OCI-LY7 (cell line): ENCODE measurements at regions not wholly inside any gene's neighbourhood (a gene's known extent, or its start where the extent isn't known, plus 50 kb on each side); places are given as distances from the start of the nearest gene placed in this dataset.

Source experiments
- BruUV-seq: library from RNA; stranded (reverse); fragments of 400-500 nt; replicated peaks from 2 replicates; lab custom pipeline; 2021; lab: Mats Ljungman, UMichigan
- CTCF ChIA-PET: fragments of 300-600 bp; sonication (Branson Sonifier 250); formaldehyde crosslinking; loops from one replicate; lab custom pipeline; 2022; ENCODE audit warnings: antibody characterized with exemption; ENCODE audit not compliant: unreplicated experiment; lab: Charles Lee
- POLR2A ChIA-PET: fragments of 300-600 bp; sonication (Branson Sonifier 250); formaldehyde crosslinking; loops from one replicate; lab custom pipeline; 2022; ENCODE audit warnings: antibody characterized with exemption; lab: Charles Lee
- DNase-seq: peaks from one replicate; pipeline ENCODE4 v3.0.0-alpha.2; 2015; ENCODE audit warnings: low spot score
- H2AFZ ChIP-seq: fragments of 200-600 bp; sonication (generic), shearing (Covaris generic); 2 replicates; pipeline ENCODE4 v1.6.1; 2014; ENCODE audit warnings: mild to moderate bottlenecking, antibody characterized with exemption, low read length, moderate library complexity
- H3K27ac ChIP-seq: fragments of 200-600 bp; sonication (generic); 2 replicates; pipeline ENCODE4 v1.5.1; 2014; ENCODE audit warnings: mixed run types, low read depth, mild to moderate bottlenecking, moderate library complexity, low read length, inconsistent platforms; ENCODE audit not compliant: poor library complexity, severe bottlenecking
- H3K36me3 ChIP-seq: fragments of 200-600 bp; sonication (generic); 2 replicates; pipeline ENCODE4 v1.6.1; 2014; ENCODE audit warnings: mild to moderate bottlenecking, antibody characterized with exemption, low read length, moderate library complexity, mixed read lengths; ENCODE audit not compliant: insufficient read depth
- H3K4me1 ChIP-seq: fragments of 200-600 bp; sonication (generic); 2 replicates; pipeline ENCODE4 v1.5.1; 2014; ENCODE audit warnings: mild to moderate bottlenecking, low read length; ENCODE audit not compliant: insufficient read depth, poor library complexity, severe bottlenecking
- H3K4me2 ChIP-seq: fragments of 200-600 bp; sonication (generic); 2 replicates; pipeline ENCODE4 v1.6.1; 2014; ENCODE audit warnings: mild to moderate bottlenecking, low read length
- H3K4me3 ChIP-seq: fragments of 200-600 bp; sonication (generic); 2 replicates; pipeline ENCODE4 v1.5.1; 2014; ENCODE audit warnings: mild to moderate bottlenecking, low read depth, low read length; ENCODE audit not compliant: poor library complexity, severe bottlenecking
- H3K79me2 ChIP-seq: fragments of 200-600 bp; sonication (generic); 2 replicates; pipeline ENCODE4 v1.6.1; 2016; ENCODE audit warnings: low read depth, mild to moderate bottlenecking, low read length, moderate library complexity, mixed read lengths; ENCODE audit not compliant: insufficient read depth
- H3K9me2 ChIP-seq: fragments of 200-600 bp; sonication (generic); 2 replicates; pipeline ENCODE4 v1.6.1; 2016; ENCODE audit warnings: mild to moderate bottlenecking, low read length, mixed read lengths; ENCODE audit not compliant: insufficient read depth
- H3K9me3 ChIP-seq: fragments of 200-600 bp; sonication (generic); 2 replicates; pipeline ENCODE4 v1.6.1; 2014; ENCODE audit warnings: mild to moderate bottlenecking, mixed run types, low read length, mixed read lengths
- H4K20me1 ChIP-seq: fragments of 200-600 bp; sonication (generic); 2 replicates; pipeline ENCODE4 v1.6.1; 2014; ENCODE audit warnings: mild to moderate bottlenecking, antibody characterized with exemption, low read length, moderate library complexity, mixed read lengths; ENCODE audit not compliant: insufficient read depth
- EZH2phosphoT487 ChIP-seq: fragments of 200-600 bp; sonication (generic); IDR thresholded peaks from 2 replicates; pipeline ENCODE4 v1.6.1; 2018; ENCODE audit warnings: low read depth, borderline replicate concordance, mild to moderate bottlenecking, mixed run types, antibody characterized with exemption, low read length, moderate library complexity, mixed read lengths
- intact Hi-C: fragments of 100-400 bp; cut with micrococcal nuclease; formaldehyde crosslinking; loops from one replicate; pipeline ENCODE4 v1.10.0; 2022; ENCODE audit not compliant: unreplicated experiment
- TF ChIP-seq, protein P1 (sequence below): fragments of 200-600 bp; sonication (generic); conservative IDR thresholded peaks from 2 replicates; pipeline ENCODE4 v1.5.1; 2014; ENCODE audit warnings: mild to moderate bottlenecking, antibody characterized with exemption, low read length, moderate library complexity, mixed read lengths

GRCh38 chr12:124636138-124636978 lies 68.9 kb upstream of the NCOR2 start:
- Histone ChIP-seq H3K4me2 (no peak overlapping the region), H3K4me3 (no peak overlapping the region), H2AFZ (no peak overlapping the region), H3K9me2 (no peaks in the 10 kb centered on the region), H3K27ac (no peak overlapping the region), H3K79me2 (no peaks in the 10 kb centered on the region), H4K20me1 (no peaks in the 10 kb centered on the region), H3K36me3 (no peaks in the 10 kb centered on the region), H3K4me1 (no peaks in the 10 kb centered on the region), H3K9me3 (no peaks in the 10 kb centered on the region)
- BruUV-seq: no TSS peak
- intact Hi-C loops: no loop called here
- POLR2A ChIA-PET: no interaction called here
- CTCF ChIA-PET: no interaction called here
- TF ChIP-seq, protein P1, sequence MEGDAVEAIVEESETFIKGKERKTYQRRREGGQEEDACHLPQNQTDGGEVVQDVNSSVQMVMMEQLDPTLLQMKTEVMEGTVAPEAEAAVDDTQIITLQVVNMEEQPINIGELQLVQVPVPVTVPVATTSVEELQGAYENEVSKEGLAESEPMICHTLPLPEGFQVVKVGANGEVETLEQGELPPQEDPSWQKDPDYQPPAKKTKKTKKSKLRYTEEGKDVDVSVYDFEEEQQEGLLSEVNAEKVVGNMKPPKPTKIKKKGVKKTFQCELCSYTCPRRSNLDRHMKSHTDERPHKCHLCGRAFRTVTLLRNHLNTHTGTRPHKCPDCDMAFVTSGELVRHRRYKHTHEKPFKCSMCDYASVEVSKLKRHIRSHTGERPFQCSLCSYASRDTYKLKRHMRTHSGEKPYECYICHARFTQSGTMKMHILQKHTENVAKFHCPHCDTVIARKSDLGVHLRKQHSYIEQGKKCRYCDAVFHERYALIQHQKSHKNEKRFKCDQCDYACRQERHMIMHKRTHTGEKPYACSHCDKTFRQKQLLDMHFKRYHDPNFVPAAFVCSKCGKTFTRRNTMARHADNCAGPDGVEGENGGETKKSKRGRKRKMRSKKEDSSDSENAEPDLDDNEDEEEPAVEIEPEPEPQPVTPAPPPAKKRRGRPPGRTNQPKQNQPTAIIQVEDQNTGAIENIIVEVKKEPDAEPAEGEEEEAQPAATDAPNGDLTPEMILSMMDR: no peak
- no peak for TF ChIP-seq EZH2phosphoT487
- no peak for DNase-seq

- POLR2A ChIA-PET: no interaction called here
- Histone ChIP-seq H3K4me3 (no peak overlapping the region), H3K9me2 (no peaks in the 10 kb centered on the region), H3K79me2 (no peaks in the 10 kb centered on the region), H3K4me1 (no peaks in the 10 kb centered on the region), H3K36me3 (no peaks in the 10 kb centered on the region), H3K4me2 (no peak overlapping the region), H3K9me3 (no peaks in the 10 kb centered on the region), H2AFZ (no peak overlapping the region), H3K27ac (no peak overlapping the region), H4K20me1 (no peaks in the 10 kb centered on the region)
- CTCF ChIA-PET: no interaction called here
- intact Hi-C loops: no loop called here
- DNase-seq: no peak
- TF ChIP-seq, protein P1: no peak
- TF ChIP-seq EZH2phosphoT487: no peak
- BruUV-seq: no TSS peak
Measured at GRCh38 chr12:124635316-124635715, 67.9 kb upstream of the NCOR2 start.
